ENCODE measurements at regions not wholly inside any gene's neighbourhood (a gene's known extent, or its start where the extent isn't known, plus 50 kb on each side); places are given as distances from the start of the nearest gene placed in this dataset.
A peak's percentile ranks its signal among the peaks of the same experiment; 100 is the strongest.

DNA sequence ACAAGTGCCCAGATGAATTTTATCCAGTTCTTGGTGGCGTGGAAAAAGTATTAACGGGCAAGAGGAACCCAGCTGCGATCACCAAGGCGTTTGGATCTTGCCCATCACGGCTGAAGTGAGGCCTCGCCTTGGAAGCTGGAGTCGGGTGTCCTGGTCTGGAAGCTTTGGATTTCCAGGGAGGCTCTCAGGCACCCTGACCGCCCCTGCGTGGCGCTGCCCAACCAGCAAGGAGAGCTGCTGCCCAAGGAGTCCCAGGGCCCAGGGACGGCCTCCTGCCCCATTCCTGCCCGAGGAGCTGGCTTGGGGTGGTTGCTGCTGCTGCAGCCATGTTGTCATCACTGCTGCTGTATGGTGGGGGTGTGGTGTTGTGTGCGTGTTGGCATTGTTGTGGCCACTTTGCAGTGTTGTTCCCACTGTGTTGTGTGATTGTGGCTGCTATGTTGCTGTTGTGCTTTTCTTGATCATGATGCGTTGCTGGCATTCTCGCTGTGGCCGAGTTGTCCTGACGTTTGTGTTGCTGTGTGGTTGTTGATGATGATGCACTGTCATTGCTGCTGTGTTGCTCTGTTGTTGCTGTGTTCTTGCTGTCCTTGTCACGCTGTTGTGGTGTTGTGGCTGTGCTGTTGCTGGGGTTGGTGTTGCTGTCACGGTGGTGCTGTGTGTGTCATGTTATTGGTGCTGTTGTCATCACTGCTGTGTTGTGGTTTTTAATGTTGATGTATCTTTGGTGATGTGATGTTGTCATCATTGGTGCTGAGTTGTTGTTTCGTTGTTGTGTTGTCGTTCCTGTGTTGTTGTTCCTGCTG lies 318.8 kb downstream of the C16orf95 start:
- DNase-seq (ENCODE audit: low read depth): no peak
- H3K4me3 ChIP-seq (ENCODE audit: control insufficient read depth, low read depth, low read length): no peak overlapping the region
- TF ChIP-seq, protein P1, sequence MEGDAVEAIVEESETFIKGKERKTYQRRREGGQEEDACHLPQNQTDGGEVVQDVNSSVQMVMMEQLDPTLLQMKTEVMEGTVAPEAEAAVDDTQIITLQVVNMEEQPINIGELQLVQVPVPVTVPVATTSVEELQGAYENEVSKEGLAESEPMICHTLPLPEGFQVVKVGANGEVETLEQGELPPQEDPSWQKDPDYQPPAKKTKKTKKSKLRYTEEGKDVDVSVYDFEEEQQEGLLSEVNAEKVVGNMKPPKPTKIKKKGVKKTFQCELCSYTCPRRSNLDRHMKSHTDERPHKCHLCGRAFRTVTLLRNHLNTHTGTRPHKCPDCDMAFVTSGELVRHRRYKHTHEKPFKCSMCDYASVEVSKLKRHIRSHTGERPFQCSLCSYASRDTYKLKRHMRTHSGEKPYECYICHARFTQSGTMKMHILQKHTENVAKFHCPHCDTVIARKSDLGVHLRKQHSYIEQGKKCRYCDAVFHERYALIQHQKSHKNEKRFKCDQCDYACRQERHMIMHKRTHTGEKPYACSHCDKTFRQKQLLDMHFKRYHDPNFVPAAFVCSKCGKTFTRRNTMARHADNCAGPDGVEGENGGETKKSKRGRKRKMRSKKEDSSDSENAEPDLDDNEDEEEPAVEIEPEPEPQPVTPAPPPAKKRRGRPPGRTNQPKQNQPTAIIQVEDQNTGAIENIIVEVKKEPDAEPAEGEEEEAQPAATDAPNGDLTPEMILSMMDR (conservative IDR thresholded peaks at IDR 0.05; ENCODE audit: control insufficient read depth, insufficient read depth, low read depth, low read length): no peak

DNA sequence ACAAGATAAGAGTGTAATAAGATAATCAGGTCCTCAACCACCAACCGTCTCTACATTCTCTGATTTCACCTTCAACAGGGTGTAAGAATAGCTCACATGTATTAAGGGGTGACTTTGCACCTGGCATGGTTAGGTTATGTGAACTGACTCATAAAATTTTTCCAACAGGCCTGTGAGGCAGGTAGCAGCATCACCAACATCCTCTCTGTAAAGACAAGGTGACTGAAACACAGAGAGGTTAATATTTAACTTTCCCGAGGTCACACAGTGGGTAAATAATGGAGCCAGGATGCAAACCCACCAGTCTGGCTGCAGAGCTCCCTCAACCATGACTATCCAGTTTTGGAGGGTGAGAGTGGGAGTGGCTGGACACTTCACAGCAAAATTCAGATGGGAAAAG lies 317.2 kb downstream of the C16orf95 start:
- DNase-seq (ENCODE audit: low read depth): no peak
- no peak overlapping the region for H3K4me3 ChIP-seq (ENCODE audit: control insufficient read depth, low read depth, low read length)
- TF ChIP-seq, protein P1 (conservative IDR thresholded peaks at IDR 0.05; ENCODE audit: control insufficient read depth, insufficient read depth, low read depth, low read length): no peak

DNA sequence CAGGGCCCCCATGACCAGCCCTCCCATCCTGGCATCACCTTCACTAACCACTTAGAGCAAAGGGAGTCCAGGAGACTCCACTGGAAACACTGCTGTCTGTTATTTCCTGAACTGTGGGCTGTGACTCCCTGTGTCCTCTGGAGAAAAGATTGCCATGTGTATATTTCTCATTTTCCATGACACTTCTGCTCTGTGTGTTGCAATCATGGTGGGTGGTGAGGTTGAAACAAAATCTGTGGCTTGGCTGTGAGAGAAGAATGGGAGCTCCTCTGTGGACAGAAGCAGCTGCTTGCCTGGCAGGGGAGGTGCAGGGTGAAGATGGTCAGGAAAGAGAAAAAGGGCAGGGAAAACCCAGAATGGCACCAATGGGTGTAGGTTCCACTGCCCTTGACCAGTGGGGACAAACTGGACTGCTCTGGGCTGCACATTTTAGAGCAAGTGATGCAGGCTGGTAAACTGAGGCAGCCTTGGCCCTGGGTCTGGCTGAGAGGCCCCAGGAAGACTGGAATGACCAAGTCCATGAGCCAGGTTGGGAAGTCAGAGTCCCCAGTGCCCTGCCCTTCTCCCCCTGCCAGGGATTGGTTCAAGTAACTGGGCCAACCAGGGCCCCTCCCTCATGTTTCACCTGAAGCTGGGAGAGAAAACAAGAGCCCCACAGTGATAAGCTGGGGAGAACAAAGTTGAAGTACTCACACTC lies 314.3 kb downstream of the C16orf95 start:
- TF ChIP-seq, protein P1 (conservative IDR thresholded peaks at IDR 0.05; ENCODE audit: control insufficient read depth, insufficient read depth, low read depth, low read length): no peak
- DNase-seq (ENCODE audit: low read depth): peak; percentile 74
- no peak overlapping the region for H3K4me3 ChIP-seq (ENCODE audit: control insufficient read depth, low read depth, low read length)

DNA sequence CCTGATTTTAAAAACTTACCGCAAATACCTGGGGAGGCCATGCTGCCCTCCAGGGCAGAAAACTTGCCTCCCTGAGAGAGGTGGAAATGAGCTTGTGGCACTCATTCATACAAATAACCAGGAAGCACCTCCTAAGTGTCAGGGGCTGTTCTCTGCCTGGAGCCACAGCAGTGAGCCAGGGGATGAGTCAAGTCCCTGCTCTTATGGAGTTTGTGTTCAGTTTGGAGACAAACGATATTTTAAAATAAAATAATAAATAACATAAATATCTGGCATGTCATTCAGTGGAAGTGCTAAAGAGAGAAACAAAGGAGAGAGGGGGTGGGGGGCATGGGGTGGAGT lies 313.8 kb downstream of the C16orf95 start:
- peak; percentile 30 for DNase-seq (ENCODE audit: low read depth)
- TF ChIP-seq, protein P1 (conservative IDR thresholded peaks at IDR 0.05; ENCODE audit: control insufficient read depth, insufficient read depth, low read depth, low read length): no peak
- no peak overlapping the region for H3K4me3 ChIP-seq (ENCODE audit: control insufficient read depth, low read depth, low read length)

DNA sequence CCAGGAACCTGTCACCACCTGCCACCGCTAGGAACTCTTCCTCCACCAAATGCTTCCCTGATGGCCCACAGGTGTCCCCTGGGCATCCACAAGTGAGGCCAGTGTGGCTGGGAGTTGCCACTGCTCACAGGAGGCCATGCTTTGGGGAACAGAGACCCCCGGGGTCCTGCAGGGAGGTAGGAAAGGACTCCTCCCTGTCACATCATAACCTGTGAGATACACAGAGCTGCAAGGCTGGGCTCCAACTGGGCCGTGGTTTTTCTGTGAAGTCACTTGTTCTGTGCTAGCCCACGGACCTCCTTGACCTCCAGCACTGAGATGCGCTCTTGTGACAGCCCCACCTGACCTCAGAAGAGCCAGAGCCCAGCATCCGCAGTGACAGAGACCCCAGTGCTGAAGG lies 311.2 kb downstream of the C16orf95 start:
- H3K4me3 ChIP-seq (ENCODE audit: control insufficient read depth, low read depth, low read length): no peak overlapping the region
- TF ChIP-seq, protein P1 (conservative IDR thresholded peaks at IDR 0.05; ENCODE audit: control insufficient read depth, insufficient read depth, low read depth, low read length): no peak
- DNase-seq (ENCODE audit: low read depth): no peak

DNA sequence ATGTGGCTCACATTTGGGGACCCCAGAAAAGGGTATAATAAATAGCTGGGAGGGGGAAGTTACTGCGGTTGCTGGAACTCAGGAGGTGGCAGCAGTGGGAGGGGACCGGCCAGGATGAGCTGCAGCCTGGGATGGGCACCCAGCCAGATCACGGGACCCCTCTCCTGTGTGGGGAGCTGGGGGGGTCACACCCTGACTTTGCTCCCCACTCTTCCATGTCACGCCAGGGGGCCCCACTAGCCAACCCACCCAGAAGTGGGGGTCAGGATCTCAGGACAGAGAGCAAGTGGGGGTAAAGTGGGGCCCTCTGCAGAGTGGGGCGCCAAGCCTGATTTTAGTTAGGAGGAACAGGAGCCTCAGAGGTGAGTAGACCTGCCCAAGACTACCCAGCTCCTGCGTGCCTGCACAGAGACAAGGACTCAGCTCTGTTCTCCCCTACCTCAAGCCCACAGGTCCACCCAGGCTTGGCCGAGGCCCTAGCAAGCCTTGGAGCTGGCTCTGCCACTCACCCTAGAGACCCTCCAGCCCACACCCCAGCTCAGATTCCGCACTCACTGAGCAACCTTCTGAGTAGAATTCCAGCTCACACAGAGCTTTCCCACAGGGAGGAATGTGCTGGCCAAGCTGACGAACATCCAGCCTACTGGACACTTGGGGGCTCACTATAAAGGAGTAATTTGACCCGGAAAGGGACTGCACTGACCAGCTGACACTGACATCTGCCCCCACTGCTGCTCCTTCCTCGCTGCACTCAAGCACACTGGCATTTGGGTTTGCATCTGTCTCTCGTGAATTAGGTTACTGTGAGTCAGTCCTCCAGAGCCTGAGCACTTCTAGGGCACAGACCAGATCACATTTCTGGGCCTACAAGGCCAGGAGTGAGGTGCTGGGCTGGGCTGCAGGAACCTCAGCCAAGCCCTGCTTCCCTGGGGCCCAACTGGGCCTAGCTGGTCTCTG lies 310.1 kb downstream of the C16orf95 start:
- no peak overlapping the region for H3K4me3 ChIP-seq (ENCODE audit: control insufficient read depth, low read depth, low read length)
- TF ChIP-seq, protein P1 (conservative IDR thresholded peaks at IDR 0.05; ENCODE audit: control insufficient read depth, insufficient read depth, low read depth, low read length): no peak
- peak; percentile 56 for DNase-seq (ENCODE audit: low read depth)

Data from fibroblast of mammary gland (primary cell).